GM19455 (cell line): ENCODE measurements at regions not wholly inside any gene's neighbourhood (a gene's known extent, or its start where the extent isn't known, plus 50 kb on each side); places are given as distances from the start of the nearest gene placed in this dataset.
A peak's percentile ranks its signal among the peaks of the same experiment; 100 is the strongest.

Experiments
- ATAC-seq: cut with Tn5 transposase; IDR thresholded peaks from one replicate; pipeline ENCODE4 v1.9.1; 2021; ENCODE audit not compliant: unreplicated experiment

DNA sequence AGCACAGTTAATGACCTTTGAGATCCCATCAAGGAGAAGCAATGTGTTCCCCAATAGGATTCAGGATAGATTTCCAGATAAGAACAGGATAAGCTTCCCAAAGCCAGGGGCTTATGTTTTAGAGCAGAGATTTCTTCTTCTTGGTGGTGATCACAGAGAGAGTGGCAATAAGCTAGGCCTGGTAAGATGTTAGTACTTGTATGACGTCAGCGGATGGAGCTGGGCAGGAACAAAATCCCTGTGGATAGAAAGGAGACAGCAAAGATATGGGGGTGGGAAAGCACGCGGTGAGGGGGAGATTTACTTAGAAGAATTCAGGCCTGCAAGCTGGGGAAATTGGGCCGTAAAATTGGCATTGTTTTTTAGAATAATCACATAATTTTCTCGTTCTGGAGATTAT lies 323.0 kb downstream of the MTX2 start:
- no peak for ATAC-seq

- no peak for ATAC-seq
These were observed 326.7 kb downstream of the MTX2 start for GRCh38 chr2:176595986-176596385.

- ATAC-seq, result no peak
These were observed 328.7 kb downstream of the MTX2 start for GRCh38 chr2:176597916-176598315.

- ATAC-seq, result no peak
These were observed 329.1 kb downstream of the MTX2 start for GRCh38 chr2:176598351-176598750.

- no peak for ATAC-seq
These were observed 330.7 kb downstream of the MTX2 start for GRCh38 chr2:176599796-176600485.

DNA sequence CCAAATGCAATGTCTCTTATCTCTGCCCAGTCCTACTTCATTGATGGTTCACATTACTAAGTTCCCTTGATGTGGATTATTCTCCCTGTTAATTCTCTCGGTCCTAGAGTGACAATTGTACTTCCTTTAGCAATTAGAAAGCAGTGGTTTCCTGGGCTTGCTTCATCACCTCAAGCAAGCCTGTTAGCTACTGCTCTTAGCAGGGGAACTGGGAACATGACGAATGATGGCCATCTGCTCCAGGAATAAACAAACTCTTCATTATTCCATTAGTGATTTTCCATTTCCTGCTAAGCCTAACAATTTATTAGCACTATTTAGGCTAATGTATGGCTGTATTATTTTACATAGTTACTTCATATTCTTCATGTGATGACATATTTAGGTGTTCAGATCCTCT lies 331.8 kb downstream of the MTX2 start:
- ATAC-seq, result no peak

DNA sequence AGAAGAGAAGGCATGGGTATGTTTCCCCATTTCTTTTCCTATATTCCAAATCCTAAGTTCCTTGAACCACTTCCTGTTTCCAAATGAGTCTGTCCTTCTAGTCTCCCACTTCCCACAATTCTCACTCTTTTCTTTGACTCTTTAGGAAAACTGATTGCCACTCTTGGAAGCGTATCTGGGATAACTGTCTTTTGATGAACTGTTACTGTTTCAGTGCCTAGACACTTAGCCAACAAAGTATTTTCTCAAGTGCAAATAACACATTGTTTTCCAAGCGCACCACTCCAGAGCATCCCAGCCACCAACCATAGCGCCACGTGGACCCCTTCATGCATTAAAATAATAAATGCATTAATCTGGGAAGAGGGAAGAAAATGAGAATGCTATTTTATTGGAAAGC lies 342.8 kb downstream of the MTX2 start:
- no peak for ATAC-seq

GRCh38 chr2:176612736-176613135 lies 343.5 kb downstream of the MTX2 start:
- no peak for ATAC-seq

- no peak for ATAC-seq
These were observed 344.2 kb downstream of the MTX2 start for GRCh38 chr2:176613323-176613987.

DNA sequence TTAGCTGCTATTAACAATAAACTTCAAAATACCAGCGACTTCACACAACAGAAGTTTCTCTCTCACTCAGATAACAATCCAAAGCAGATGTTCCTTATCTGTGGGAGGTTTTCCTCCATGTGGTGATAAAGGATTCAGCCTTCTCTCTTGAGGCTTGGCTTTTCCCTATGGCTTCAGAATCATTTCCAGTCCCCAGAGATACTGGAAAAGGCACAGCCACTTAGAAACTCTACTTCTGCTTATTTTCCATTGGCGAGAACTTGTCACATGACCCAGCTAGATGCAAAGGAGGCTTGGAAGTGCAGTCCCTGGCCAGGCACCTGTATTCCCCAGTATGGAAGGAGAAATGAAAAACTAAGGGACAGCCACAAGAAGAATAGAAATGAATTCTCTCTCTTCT lies 344.8 kb downstream of the MTX2 start:
- no peak for ATAC-seq

DNA sequence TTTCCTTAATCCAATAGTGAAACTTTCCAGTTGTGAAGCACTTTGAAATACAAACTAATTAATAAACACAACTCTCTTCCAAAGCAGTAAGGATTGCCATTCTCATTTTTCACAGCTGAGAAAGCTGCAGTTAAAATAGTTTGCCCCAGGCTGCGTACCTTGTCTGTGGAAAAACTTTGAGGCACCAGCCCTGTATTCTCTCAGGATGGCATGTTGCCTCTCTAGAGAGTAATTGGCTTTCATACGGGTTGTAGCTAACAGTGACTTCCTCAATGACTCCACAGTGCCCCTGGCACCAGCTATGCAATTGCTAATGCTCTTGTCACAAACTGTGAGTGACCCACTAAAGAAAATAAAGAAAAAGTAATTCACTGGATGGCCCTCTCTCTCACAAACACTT lies 345.7 kb downstream of the MTX2 start:
- ATAC-seq, result no peak

GRCh38 chr2:176619504-176619903 lies 350.3 kb downstream of the MTX2 start:
- no peak for ATAC-seq

DNA sequence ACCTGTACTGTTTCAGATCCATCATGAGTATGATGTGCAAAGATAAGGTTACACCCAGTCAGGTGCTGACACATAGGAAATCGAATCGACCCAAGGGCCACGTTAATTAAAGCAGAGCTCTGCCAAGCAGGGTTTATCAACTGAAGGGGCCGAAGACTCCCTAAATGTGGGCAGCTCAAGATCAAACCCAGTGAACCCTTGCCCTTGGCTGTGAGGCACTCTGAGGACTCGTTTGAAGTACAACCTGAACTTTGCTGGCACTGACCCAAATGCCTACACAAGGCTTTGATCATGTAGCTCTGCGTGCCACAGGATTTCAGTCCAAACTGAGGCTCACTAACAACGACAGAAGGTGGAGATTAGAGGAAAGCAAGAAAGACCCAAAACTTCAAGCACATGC lies 352.1 kb downstream of the MTX2 start:
- ATAC-seq, result no peak

DNA sequence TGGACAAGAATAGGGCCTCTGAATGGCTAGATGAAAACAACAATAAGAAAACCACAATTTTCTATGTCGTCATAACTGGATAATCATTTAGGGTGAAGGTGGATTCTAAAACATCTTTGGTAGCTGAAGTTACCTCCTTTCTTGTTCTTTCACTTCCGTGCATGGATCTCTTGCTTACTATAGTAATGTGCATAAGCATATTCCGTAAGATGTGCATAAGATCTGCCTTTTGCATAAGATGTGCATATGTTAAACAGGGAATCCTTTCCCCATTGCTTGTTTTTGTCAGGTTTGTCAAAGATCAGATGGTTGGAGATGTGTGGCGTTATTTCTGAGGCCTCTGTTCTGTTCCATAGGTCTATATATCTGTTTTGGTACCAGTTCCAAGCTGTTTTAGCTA lies 353.6 kb downstream of the MTX2 start:
- ATAC-seq, result no peak

- no peak for ATAC-seq
These were observed 357.6 kb downstream of the MTX2 start for GRCh38 chr2:176626796-176627195.

DNA sequence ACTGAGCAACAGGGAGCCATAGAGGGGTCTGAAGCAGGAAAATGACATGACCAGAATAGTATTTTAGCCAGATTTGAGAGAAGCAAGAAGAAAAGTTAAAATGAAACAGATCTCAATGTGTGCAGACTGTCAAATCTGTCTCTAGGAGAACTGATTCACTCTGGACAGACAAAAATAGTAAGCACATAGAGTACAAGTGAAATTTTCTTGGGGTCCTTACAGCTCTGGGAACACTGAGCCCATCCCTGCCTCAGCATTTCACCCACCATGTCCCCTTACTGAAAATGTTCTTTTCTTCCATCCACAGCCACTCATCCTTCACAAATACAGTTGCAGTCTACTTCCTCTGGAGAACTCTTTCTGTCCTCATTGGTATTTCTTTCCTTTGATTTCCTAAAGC lies 359.2 kb downstream of the MTX2 start:
- ATAC-seq, result no peak

DNA sequence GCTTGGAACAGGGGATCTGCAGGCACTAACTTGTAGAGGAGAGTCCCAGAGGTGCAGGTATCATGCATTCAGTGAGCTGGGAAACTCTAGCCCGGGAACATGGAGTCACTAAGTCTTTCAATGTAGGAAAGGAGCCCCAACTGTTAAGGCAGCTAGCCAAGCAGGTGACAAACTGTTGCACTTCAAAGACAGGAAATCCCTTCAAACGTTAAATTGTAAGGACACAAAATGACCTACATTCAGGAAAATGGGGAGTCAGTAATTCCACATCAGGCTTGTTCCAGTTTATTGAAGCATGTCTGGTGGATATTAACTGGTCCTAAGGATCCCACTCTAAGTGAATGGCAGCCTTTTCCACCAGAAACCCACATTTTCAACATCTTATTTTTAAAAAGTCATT lies 364.5 kb downstream of the MTX2 start:
- ATAC-seq, result no peak

DNA sequence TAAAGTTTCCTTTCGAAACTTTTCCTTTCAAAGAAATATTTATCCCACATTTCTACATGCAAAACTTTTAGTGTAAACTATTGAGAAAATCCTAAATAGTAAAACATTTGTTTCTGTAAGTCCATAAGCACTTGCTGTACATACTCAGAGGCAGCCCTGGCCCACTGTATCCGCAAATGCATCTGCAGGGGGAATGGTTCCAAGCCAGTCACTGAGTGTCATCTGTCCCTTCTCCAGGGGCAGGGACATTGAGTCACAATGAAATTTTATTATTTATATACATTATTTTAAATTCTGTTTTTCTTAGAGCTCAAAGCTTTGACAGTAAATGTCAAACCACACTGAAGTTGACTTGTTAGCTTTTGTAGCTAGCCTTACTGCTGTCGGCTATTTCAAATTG lies 367.2 kb downstream of the MTX2 start:
- no peak for ATAC-seq

DNA sequence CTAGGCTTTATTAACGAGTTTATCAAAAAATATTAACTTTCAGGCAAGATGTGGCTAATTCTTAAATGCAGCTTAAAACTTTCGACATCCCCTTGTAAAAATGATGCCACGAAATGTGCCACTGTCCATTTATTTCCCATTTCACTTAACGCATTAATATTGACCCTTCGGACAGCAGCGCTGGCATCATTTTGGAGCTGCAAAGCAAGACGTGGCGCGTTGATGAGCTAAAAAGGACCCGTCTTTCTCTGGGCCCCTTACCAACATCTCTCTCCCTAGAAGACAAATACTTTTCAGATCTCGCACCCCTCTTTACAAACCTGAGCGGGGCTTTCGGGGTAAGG lies 367.9 kb downstream of the MTX2 start:
- ATAC-seq, result no peak

- peak; percentile 35 for ATAC-seq
These were observed 368.4 kb downstream of the MTX2 start for GRCh38 chr2:176637486-176638166.

DNA sequence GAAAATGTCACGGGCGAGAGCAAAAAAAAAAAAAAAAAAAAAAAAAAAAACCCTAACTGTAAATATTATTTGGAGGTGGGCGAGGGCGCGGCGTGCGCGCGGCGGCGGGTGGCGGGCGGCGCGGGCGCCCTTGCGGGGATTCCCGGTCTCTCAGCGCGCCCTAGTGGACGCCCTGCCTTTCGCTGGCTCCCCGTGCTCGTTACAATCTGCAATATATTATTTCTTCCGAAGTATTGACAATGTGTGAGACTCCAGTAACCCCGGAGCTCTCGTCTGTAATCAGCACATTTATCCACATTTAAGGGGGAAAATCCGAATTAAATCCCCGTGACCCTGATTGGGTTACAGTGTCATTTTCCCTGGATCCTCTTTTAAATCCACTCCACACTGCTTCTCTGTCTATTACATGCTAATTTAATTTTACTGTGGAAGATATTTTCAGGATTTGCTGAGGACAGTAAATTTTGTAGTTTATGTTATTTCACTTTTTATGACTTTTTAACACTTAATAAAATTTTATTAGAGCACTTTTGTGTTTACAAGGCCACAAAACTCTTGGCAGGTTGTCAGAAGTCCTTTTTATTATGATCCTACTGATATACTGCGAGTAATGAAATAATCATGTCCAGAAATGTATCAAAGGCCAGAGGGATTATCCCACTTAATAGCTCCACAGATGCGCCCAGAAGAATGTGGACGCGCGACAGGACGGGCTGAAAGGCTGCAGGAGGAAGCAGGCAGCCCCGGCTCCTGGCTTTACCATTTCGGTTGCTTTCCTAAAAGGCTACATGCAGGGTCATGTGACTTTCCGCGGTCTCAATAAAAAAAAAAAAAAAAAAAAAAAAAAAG lies 369.1 kb downstream of the MTX2 start:
- peak; percentile 90 for ATAC-seq

- ATAC-seq, result no peak
These were observed 369.7 kb downstream of the MTX2 start for GRCh38 chr2:176639016-176639343.
